GM18873 (cell line): ENCODE measurements at regions not wholly inside any gene's neighbourhood (a gene's known extent, or its start where the extent isn't known, plus 50 kb on each side); places are given as distances from the start of the nearest gene placed in this dataset.

Experiments used
- ATAC-seq: cut with Tn5 transposase; IDR thresholded peaks from one replicate; pipeline ENCODE4 v1.9.1; 2021; ENCODE audit warnings: mild to moderate bottlenecking, moderate library complexity, moderate number of reproducible peaks; ENCODE audit not compliant: unreplicated experiment, low FRiP score

- ATAC-seq = no peak
Measured at GRCh38 chr13:33891196-33891742, 73.3 kb downstream of the RFC3 start.

GRCh38 chr13:33893559-33893958 lies 75.6 kb downstream of the RFC3 start:
- ATAC-seq = no peak

GRCh38 chr13:33904431-33904830 lies 86.5 kb downstream of the RFC3 start:
- ATAC-seq = no peak

- no peak for ATAC-seq
Measured at GRCh38 chr13:33908116-33908515, 90.2 kb downstream of the RFC3 start.

GRCh38 chr13:33910255-33910654 lies 92.3 kb downstream of the RFC3 start:
- no peak for ATAC-seq

- no peak for ATAC-seq
Measured at GRCh38 chr13:33911521-33911920, 93.6 kb downstream of the RFC3 start.

- ATAC-seq = no peak
Measured at GRCh38 chr13:33913829-33914228, 95.9 kb downstream of the RFC3 start.

GRCh38 chr13:33917190-33917589 lies 99.2 kb downstream of the RFC3 start:
- no peak for ATAC-seq

GRCh38 chr13:33918199-33918932 lies 100.4 kb downstream of the RFC3 start:
- ATAC-seq = no peak

GRCh38 chr13:33919120-33919519 lies 101.2 kb downstream of the RFC3 start:
- ATAC-seq = no peak

GRCh38 chr13:33925563-33925962 lies 107.6 kb downstream of the RFC3 start:
- ATAC-seq = no peak

- ATAC-seq = no peak
Measured at GRCh38 chr13:33927315-33927714, 109.4 kb downstream of the RFC3 start.

GRCh38 chr13:33931397-33932311 lies 113.7 kb downstream of the RFC3 start:
- no peak for ATAC-seq

- ATAC-seq = no peak
Measured at GRCh38 chr13:33932769-33933406, 114.9 kb downstream of the RFC3 start.

- ATAC-seq = no peak
Measured at GRCh38 chr13:33933810-33934209, 115.9 kb downstream of the RFC3 start.

GRCh38 chr13:33934343-33934742 lies 116.4 kb downstream of the RFC3 start:
- no peak for ATAC-seq

- ATAC-seq = no peak
Measured at GRCh38 chr13:33934951-33935371, 117.0 kb downstream of the RFC3 start.

GRCh38 chr13:33935969-33936368 lies 118.0 kb downstream of the RFC3 start:
- ATAC-seq = no peak

- no peak for ATAC-seq
Measured at GRCh38 chr13:33937373-33938098, 119.6 kb downstream of the RFC3 start.

- no peak for ATAC-seq
Measured at GRCh38 chr13:33940256-33940655, 122.3 kb downstream of the RFC3 start.
